K562 (cell line): ENCODE measurements at regions not wholly inside any gene's neighbourhood (a gene's known extent, or its start where the extent isn't known, plus 50 kb on each side); places are given as distances from the start of the nearest gene placed in this dataset.

Experiments used
- FOSL1 ChIP-seq: fragments of 200-800 bp; sonication (Bioruptor generic); conservative IDR thresholded peaks from 2 replicates; pipeline ENCODE4 v1.6.1; 2016; ENCODE audit warnings: missing genetic modification characterization, missing compliant biosample characterization
- MYNN ChIP-seq, 2 experiments: sonication (generic); formaldehyde crosslinking in 1 of 2; IDR thresholded peaks; 2 replicates each; pipeline versions ENCODE4 v1.5.0 to v1.6.1; 2016 to 2020; ENCODE audit warnings: antibody characterized with exemption in 1 of 2, missing genetic modification reagents in 1 of 2
- NBN ChIP-seq: fragments of 450-650 bp; IDR thresholded peaks from 2 replicates; pipeline ENCODE4 v1.6.1; 2016; ENCODE audit warnings: low read depth, mild to moderate bottlenecking
- NFATC3 ChIP-seq: fragments of 450-650 bp; IDR thresholded peaks from 2 replicates; pipeline ENCODE4 v1.6.1; 2017; ENCODE audit warnings: mild to moderate bottlenecking
- POLR2AphosphoS2 ChIP-seq: IDR thresholded peaks from 2 replicates; pipeline ENCODE4 v1.6.1; 2012; ENCODE audit warnings: low read length, improper control_type of control experiment
- POLR2AphosphoS5 ChIP-seq: IDR thresholded peaks from 2 replicates; pipeline ENCODE4 v1.6.1; 2011; ENCODE audit warnings: mild to moderate bottlenecking, low read depth, low read length, moderate library complexity; ENCODE audit not compliant: control insufficient read depth, insufficient read depth
- ZNF717 ChIP-seq: fragments of 250-450 bp; sonication (Bioruptor Pico); IDR thresholded peaks from 2 replicates; pipeline ENCODE4 v1.5.0; 2021
- TF ChIP-seq, protein P1 (sequence below), 2 experiments: fragments of 200-800 bp in 1 of 2; sonication (Bioruptor generic) in 1 of 2; sonication (generic) in 1 of 2; formaldehyde crosslinking in 1 of 2; IDR thresholded peaks in 1 of 2; conservative IDR thresholded peaks in 1 of 2; 2 replicates each; pipeline versions ENCODE4 v1.5.0 to v1.6.1; 2016 to 2020; ENCODE audit warnings: missing compliant biosample characterization in 1 of 2, missing genetic modification characterization in 1 of 2, missing genetic modification reagents in 1 of 2

- TF ChIP-seq POLR2AphosphoS5 (no peak), MYNN (IDR thresholded peaks at IDR 0.05) (no peak), MYNN (CRISPR knock-in tag; IDR thresholded peaks at IDR 0.05) (no peak), FOSL1 (no peak), NFATC3 (no peak), POLR2AphosphoS2 (no peak), ZNF717 (no peak), NBN (no peak)
- TF ChIP-seq, protein P1, sequence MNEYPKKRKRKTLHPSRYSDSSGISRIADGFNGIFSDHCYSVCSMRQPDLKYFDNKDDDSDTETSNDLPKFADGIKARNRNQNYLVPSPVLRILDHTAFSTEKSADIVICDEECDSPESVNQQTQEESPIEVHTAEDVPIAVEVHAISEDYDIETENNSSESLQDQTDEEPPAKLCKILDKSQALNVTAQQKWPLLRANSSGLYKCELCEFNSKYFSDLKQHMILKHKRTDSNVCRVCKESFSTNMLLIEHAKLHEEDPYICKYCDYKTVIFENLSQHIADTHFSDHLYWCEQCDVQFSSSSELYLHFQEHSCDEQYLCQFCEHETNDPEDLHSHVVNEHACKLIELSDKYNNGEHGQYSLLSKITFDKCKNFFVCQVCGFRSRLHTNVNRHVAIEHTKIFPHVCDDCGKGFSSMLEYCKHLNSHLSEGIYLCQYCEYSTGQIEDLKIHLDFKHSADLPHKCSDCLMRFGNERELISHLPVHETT (CRISPR knock-in tag; conservative IDR thresholded peaks at IDR 0.05 in 1 of 2, IDR thresholded peaks at IDR 0.05 in 1 of 2): no peak
These were observed 300.6 kb downstream of the TDRD15 start for GRCh38 chr2:21424375-21424774.
